ENCODE measurements at regions not wholly inside any gene's neighbourhood (a gene's known extent, or its start where the extent isn't known, plus 50 kb on each side); places are given as distances from the start of the nearest gene placed in this dataset.

GRCh38 chr2:217147818-217148217, 288.0 kb upstream of the TNP1 start:
- H3K27ac Mint-ChIP-seq, result no peak overlapping the region
- Histone ChIP-seq H3K4me3 (no peak overlapping the region), H3K4me1 (ENCODE audit: insufficient read depth) (no peaks in the 10 kb centered on the region), H4K20me1 (replicated peaks; ENCODE audit: insufficient read depth) (no peaks in the 10 kb centered on the region), H3K36me3 (ENCODE audit: insufficient read depth) (no peaks in the 10 kb centered on the region), H3K27me3 (ENCODE audit: insufficient read depth) (no peaks in the 10 kb centered on the region), H2AFZ (no peak overlapping the region), H3K4me2 (no peak overlapping the region), H3K79me2 (replicated peaks; ENCODE audit: insufficient read depth) (no peaks in the 10 kb centered on the region), H3K9me2 (ENCODE audit: insufficient read depth) (no peaks in the 10 kb centered on the region; the same call in 1 of the 2 replicates), H3F3A (replicated peaks; ENCODE audit: low read depth) (no peaks in the 10 kb centered on the region), H3K27ac (ENCODE audit: low read depth) (no peak overlapping the region)
- no peaks in the 10 kb centered on the region for H3K36me3 Mint-ChIP-seq (ENCODE audit: low read depth)
- no peaks in the 10 kb centered on the region for H3K4me1 Mint-ChIP-seq
- ATAC-seq (no peak), DNase-seq (ENCODE audit: low spot score) (no peak)
- H3K4me3 Mint-ChIP-seq, result no peak overlapping the region
- TF ChIP-seq, protein P1, sequence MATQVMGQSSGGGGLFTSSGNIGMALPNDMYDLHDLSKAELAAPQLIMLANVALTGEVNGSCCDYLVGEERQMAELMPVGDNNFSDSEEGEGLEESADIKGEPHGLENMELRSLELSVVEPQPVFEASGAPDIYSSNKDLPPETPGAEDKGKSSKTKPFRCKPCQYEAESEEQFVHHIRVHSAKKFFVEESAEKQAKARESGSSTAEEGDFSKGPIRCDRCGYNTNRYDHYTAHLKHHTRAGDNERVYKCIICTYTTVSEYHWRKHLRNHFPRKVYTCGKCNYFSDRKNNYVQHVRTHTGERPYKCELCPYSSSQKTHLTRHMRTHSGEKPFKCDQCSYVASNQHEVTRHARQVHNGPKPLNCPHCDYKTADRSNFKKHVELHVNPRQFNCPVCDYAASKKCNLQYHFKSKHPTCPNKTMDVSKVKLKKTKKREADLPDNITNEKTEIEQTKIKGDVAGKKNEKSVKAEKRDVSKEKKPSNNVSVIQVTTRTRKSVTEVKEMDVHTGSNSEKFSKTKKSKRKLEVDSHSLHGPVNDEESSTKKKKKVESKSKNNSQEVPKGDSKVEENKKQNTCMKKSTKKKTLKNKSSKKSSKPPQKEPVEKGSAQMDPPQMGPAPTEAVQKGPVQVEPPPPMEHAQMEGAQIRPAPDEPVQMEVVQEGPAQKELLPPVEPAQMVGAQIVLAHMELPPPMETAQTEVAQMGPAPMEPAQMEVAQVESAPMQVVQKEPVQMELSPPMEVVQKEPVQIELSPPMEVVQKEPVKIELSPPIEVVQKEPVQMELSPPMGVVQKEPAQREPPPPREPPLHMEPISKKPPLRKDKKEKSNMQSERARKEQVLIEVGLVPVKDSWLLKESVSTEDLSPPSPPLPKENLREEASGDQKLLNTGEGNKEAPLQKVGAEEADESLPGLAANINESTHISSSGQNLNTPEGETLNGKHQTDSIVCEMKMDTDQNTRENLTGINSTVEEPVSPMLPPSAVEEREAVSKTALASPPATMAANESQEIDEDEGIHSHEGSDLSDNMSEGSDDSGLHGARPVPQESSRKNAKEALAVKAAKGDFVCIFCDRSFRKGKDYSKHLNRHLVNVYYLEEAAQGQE (IDR thresholded peaks at IDR 0.05; ENCODE audit: unreplicated experiment), result no peak
- TF ChIP-seq STAT1 (IDR thresholded peaks at IDR 0.05; ENCODE audit: unreplicated experiment), result no peak
- no peak for TF ChIP-seq POLR2AphosphoS5 (IDR thresholded peaks at IDR 0.05; ENCODE audit: low read depth)
- TF ChIP-seq NANOG (IDR thresholded peaks at IDR 0.05; ENCODE audit: borderline replicate concordance), result no peak
- no peak for TF ChIP-seq CREB1 (CRISPR knock-in tag; IDR thresholded peaks at IDR 0.05; ENCODE audit: low read depth)
- no peak for TF ChIP-seq ZNF114 (CRISPR knock-in tag; IDR thresholded peaks at IDR 0.05)
- no peak for TF ChIP-seq JUNB (IDR thresholded peaks at IDR 0.05; ENCODE audit: unreplicated experiment)
- TF ChIP-seq, protein P2, sequence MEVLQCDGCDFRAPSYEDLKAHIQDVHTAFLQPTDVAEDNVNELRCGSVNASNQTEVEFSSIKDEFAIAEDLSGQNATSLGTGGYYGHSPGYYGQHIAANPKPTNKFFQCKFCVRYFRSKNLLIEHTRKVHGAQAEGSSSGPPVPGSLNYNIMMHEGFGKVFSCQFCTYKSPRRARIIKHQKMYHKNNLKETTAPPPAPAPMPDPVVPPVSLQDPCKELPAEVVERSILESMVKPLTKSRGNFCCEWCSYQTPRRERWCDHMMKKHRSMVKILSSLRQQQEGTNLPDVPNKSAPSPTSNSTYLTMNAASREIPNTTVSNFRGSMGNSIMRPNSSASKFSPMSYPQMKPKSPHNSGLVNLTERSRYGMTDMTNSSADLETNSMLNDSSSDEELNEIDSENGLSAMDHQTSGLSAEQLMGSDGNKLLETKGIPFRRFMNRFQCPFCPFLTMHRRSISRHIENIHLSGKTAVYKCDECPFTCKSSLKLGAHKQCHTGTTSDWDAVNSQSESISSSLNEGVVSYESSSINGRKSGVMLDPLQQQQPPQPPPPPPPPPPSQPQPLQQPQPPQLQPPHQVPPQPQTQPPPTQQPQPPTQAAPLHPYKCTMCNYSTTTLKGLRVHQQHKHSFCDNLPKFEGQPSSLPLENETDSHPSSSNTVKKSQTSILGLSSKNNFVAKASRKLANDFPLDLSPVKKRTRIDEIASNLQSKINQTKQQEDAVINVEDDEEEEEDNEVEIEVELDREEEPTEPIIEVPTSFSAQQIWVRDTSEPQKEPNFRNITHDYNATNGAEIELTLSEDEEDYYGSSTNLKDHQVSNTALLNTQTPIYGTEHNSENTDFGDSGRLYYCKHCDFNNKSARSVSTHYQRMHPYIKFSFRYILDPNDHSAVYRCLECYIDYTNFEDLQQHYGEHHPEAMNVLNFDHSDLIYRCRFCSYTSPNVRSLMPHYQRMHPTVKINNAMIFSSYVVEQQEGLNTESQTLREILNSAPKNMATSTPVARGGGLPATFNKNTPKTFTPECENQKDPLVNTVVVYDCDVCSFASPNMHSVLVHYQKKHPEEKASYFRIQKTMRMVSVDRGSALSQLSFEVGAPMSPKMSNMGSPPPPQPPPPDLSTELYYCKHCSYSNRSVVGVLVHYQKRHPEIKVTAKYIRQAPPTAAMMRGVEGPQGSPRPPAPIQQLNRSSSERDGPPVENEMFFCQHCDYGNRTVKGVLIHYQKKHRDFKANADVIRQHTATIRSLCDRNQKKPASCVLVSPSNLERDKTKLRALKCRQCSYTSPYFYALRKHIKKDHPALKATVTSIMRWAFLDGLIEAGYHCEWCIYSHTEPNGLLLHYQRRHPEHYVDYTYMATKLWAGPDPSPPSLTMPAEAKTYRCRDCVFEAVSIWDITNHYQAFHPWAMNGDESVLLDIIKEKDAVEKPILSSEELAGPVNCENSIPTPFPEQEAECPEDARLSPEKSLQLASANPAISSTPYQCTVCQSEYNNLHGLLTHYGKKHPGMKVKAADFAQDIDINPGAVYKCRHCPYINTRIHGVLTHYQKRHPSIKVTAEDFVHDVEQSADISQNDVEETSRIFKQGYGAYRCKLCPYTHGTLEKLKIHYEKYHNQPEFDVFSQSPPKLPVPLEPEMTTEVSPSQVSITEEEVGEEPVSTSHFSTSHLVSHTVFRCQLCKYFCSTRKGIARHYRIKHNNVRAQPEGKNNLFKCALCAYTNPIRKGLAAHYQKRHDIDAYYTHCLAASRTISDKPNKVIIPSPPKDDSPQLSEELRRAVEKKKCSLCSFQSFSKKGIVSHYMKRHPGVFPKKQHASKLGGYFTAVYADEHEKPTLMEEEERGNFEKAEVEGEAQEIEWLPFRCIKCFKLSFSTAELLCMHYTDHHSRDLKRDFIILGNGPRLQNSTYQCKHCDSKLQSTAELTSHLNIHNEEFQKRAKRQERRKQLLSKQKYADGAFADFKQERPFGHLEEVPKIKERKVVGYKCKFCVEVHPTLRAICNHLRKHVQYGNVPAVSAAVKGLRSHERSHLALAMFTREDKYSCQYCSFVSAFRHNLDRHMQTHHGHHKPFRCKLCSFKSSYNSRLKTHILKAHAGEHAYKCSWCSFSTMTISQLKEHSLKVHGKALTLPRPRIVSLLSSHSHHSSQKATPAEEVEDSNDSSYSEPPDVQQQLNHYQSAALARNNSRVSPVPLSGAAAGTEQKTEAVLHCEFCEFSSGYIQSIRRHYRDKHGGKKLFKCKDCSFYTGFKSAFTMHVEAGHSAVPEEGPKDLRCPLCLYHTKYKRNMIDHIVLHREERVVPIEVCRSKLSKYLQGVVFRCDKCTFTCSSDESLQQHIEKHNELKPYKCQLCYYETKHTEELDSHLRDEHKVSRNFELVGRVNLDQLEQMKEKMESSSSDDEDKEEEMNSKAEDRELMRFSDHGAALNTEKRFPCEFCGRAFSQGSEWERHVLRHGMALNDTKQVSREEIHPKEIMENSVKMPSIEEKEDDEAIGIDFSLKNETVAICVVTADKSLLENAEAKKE (CRISPR knock-in tag; IDR thresholded peaks at IDR 0.05), result no peak
- TF ChIP-seq EZH2phosphoT487 (IDR thresholded peaks at IDR 0.05; ENCODE audit: unreplicated experiment), result no peak
- no peaks in the 10 kb centered on the region; the same call in 2 of the 3 replicates for H3K9me3 Mint-ChIP-seq
- peaks cover 2% of the 10 kb centered on the region for H3K27me3 Mint-ChIP-seq (ENCODE audit: insufficient read depth, low read depth, poor library complexity)
